ENCODE measurements at regions not wholly inside any gene's neighbourhood (a gene's known extent, or its start where the extent isn't known, plus 50 kb on each side); places are given as distances from the start of the nearest gene placed in this dataset.

DNA sequence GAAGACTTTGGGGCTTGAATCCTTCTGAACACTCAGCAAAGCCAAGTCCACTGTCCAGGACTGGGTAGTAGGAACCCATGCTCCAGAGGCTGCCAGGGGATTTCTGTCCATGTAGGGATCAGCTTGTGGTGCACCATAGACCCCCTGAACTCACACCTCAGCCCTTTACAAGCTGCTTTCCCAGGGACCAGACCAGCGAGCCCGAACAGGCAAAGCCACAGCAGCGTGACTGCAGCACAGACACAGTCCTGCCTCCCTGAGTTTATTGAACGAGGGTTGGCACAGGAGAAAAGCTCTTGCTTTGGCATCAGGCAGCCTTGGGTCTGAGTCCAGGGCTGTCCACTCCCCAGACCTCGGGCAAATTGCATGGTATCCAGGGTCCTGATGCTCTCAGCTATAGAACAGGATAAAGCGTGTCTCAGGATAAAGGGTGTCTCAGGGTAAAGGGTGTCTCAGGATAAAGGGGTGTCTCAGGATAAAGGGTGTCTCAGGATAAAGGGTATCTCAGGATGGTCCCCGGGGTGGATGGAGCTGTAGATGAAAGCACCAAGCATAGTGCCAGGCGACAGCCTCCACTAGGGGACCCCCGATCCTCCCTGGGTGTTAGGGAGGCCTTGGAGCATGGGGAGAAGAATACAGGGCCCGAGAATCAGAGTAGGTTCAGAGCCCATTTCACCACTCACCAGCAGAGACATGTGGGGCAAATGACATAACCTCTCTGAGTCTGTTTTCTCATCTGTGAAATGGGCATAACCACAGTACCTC is 648.8 kb downstream of the NPHP4 start:
- no peak overlapping the region for H3K27ac ChIP-seq (ENCODE audit: low read depth)
- WGBS = 77% methylated on average over 10 of the region's 10 CpGs
- no peak overlapping the region for H3K4me3 ChIP-seq (ENCODE audit: low read depth, low read length)
- no peak for DNase-seq (ENCODE audit: extremely low spot score)
- no peaks in the 10 kb centered on the region for H3K4me1 ChIP-seq (ENCODE audit: insufficient read depth)
- no peaks in the 10 kb centered on the region for H3K36me3 ChIP-seq (ENCODE audit: insufficient read depth)

DNA sequence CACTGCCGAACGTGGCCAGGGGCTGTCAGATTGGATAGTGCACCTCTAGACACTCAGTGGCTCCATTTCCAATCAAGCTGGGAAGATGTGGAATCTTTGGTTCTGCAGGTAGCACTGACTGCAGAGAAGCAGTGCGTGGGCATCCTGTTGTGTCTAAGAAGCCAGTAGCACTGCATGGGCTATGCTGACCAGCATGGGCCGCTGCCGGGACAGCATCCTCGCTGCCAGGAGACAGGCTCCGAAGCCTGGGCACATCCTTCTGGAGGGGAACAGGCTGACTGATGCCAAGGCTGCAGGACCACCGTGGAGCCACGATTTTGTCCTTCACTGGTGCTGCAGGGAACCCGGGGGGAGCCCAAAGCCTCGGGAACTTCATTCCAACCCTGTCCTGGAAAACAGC is 649.4 kb downstream of the NPHP4 start:
- 79% methylated on average over 11 of the region's 11 CpGs for WGBS
- H3K27ac ChIP-seq (ENCODE audit: low read depth) = no peak overlapping the region
- H3K36me3 ChIP-seq (ENCODE audit: insufficient read depth) = no peaks in the 10 kb centered on the region
- no peak overlapping the region for H3K4me3 ChIP-seq (ENCODE audit: low read depth, low read length)
- DNase-seq (ENCODE audit: extremely low spot score) = no peak
- no peaks in the 10 kb centered on the region for H3K4me1 ChIP-seq (ENCODE audit: insufficient read depth)

DNA sequence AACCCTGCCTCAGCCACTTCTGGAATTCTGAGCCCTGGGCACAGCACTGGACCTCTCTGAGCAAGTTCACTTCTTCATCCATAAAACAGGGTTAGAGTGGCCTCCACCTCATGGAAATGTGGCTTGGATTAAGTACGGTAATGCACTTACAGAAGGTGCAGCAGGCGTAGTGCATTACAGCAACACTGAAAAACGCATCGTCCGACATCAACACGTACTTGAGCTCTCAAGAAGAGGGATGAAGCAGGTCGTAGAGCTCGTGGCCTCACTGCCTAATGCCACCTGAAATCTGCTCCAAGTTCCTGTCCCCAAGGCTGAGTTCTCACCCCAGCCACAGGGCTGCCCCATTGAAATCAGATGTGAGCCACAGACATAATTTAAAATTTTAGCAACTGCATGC is 650.1 kb downstream of the NPHP4 start:
- H3K4me1 ChIP-seq (ENCODE audit: insufficient read depth) = no peaks in the 10 kb centered on the region
- H3K36me3 ChIP-seq (ENCODE audit: insufficient read depth) = no peaks in the 10 kb centered on the region
- H3K4me3 ChIP-seq (ENCODE audit: low read depth, low read length) = no peak overlapping the region
- WGBS = 75% methylated on average over 8 of the region's 8 CpGs
- no peak for DNase-seq (ENCODE audit: extremely low spot score)
- no peak overlapping the region for H3K27ac ChIP-seq (ENCODE audit: low read depth)

DNA sequence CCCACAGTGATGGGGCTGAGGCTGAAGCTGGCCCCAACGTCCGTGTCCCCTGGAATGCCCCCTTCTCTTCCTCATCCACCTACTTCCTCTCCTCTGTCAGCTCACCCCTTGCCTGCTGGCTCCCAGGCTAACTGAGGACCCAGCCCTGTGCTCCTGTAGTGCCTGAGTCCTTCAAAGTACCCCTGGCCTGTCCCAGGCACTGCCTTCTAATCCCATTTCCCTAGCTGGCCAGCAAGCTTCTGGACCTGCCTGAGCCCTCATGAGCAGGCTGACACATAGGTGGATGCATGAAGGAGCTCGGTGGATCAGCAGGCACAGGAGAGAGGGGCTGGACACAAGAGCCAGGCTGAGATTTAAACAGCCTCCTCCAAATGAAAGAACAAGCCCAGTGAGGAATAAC is 650.8 kb downstream of the NPHP4 start:
- no peak overlapping the region for H3K27ac ChIP-seq (ENCODE audit: low read depth)
- no peak for DNase-seq (ENCODE audit: extremely low spot score)
- H3K36me3 ChIP-seq (ENCODE audit: insufficient read depth) = no peaks in the 10 kb centered on the region
- H3K4me3 ChIP-seq (ENCODE audit: low read depth, low read length) = no peak overlapping the region
- no peaks in the 10 kb centered on the region for H3K4me1 ChIP-seq (ENCODE audit: insufficient read depth)
- WGBS = 57% methylated on average over 3 of the region's 3 CpGs

- no peak overlapping the region for H3K4me3 ChIP-seq (ENCODE audit: low read depth, low read length)
- DNase-seq (ENCODE audit: extremely low spot score) = no peak
- H3K4me1 ChIP-seq (ENCODE audit: insufficient read depth) = no peaks in the 10 kb centered on the region
- H3K36me3 ChIP-seq (ENCODE audit: insufficient read depth) = no peaks in the 10 kb centered on the region
- WGBS = 80% methylated on average over 8 of the region's 8 CpGs
- H3K27ac ChIP-seq (ENCODE audit: low read depth) = no peak overlapping the region
These were observed 651.6 kb downstream of the NPHP4 start for GRCh38 chr1:5340560-5341130.

GRCh38 chr1:5338466-5338865 is 653.8 kb downstream of the NPHP4 start:
- no peaks in the 10 kb centered on the region for H3K4me1 ChIP-seq (ENCODE audit: insufficient read depth)
- 83% methylated on average over 2 of the region's 2 CpGs for WGBS
- DNase-seq (ENCODE audit: extremely low spot score) = no peak
- H3K4me3 ChIP-seq (ENCODE audit: low read depth, low read length) = no peak overlapping the region
- H3K27ac ChIP-seq (ENCODE audit: low read depth) = no peak overlapping the region
- H3K36me3 ChIP-seq (ENCODE audit: insufficient read depth) = no peaks in the 10 kb centered on the region

DNA sequence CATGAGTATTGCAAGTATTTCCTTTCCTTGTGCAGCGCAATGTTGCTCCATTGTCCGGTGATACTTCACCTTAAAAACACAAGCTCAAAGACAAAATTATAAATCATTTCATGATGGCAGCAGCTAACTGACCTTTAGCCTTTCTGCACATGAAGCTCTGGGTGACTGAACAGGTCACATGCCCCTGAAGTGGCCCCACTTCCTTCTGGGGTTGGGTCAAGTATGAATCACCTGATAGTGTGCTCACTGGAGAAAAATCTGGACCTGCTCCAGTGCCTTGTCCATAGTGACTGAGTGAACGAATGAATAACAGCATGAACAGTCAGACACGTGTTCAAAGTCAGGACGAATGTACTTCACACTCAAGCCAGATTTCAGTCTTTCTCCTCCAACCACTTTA is 658.9 kb downstream of the NPHP4 start:
- H3K4me3 ChIP-seq (ENCODE audit: low read depth, low read length) = no peak overlapping the region
- H3K27ac ChIP-seq (ENCODE audit: low read depth) = no peak overlapping the region
- no peaks in the 10 kb centered on the region for H3K36me3 ChIP-seq (ENCODE audit: insufficient read depth)
- 88% methylated on average over 5 of the region's 5 CpGs for WGBS
- H3K4me1 ChIP-seq (ENCODE audit: insufficient read depth) = no peaks in the 10 kb centered on the region
- DNase-seq (ENCODE audit: extremely low spot score) = no peak

DNA sequence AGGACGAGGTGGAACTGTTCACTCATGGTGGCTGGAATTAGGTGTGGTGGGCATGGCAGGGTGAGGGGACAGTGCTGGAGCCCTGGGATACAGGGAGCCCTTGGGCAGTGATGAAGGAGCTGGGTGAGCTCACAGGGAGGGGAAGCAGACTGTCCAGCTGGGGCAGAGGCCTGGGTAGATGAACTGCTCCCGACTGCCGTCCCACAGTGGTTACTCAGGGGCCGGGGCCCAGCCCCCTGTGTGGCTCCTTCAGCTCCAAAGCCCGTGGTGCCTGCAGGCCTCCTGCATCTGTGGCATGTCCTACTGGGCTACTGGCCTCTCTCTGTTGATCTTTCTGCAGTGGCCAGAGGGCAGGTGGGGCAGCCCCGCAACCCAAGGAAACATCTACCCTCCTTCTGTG is 661.1 kb downstream of the NPHP4 start:
- no peak for DNase-seq (ENCODE audit: extremely low spot score)
- Histone ChIP-seq H3K36me3 (ENCODE audit: insufficient read depth) (no peaks in the 10 kb centered on the region), H3K4me3 (ENCODE audit: low read depth, low read length) (no peak overlapping the region), H3K27ac (ENCODE audit: low read depth) (no peak overlapping the region), H3K4me1 (ENCODE audit: insufficient read depth) (no peaks in the 10 kb centered on the region)
- 84% methylated on average over 6 of the region's 6 CpGs for WGBS

- no peak overlapping the region for H3K27ac ChIP-seq (ENCODE audit: low read depth)
- H3K4me1 ChIP-seq (ENCODE audit: insufficient read depth) = no peaks in the 10 kb centered on the region
- 66% methylated on average over 6 of the region's 6 CpGs for WGBS
- no peak for DNase-seq (ENCODE audit: extremely low spot score)
- no peaks in the 10 kb centered on the region for H3K36me3 ChIP-seq (ENCODE audit: insufficient read depth)
- H3K4me3 ChIP-seq (ENCODE audit: low read depth, low read length) = no peak overlapping the region
These were observed 663.0 kb downstream of the NPHP4 start for GRCh38 chr1:5329068-5329739.

- DNase-seq (ENCODE audit: extremely low spot score) = no peak
- Histone ChIP-seq H3K4me3 (ENCODE audit: low read depth, low read length) (no peak overlapping the region), H3K36me3 (ENCODE audit: insufficient read depth) (no peaks in the 10 kb centered on the region), H3K27ac (ENCODE audit: low read depth) (no peak overlapping the region), H3K4me1 (ENCODE audit: insufficient read depth) (no peaks in the 10 kb centered on the region)
- 58% methylated on average over 2 of the region's 2 CpGs for WGBS
These were observed 667.3 kb downstream of the NPHP4 start for GRCh38 chr1:5324883-5325282.

DNA sequence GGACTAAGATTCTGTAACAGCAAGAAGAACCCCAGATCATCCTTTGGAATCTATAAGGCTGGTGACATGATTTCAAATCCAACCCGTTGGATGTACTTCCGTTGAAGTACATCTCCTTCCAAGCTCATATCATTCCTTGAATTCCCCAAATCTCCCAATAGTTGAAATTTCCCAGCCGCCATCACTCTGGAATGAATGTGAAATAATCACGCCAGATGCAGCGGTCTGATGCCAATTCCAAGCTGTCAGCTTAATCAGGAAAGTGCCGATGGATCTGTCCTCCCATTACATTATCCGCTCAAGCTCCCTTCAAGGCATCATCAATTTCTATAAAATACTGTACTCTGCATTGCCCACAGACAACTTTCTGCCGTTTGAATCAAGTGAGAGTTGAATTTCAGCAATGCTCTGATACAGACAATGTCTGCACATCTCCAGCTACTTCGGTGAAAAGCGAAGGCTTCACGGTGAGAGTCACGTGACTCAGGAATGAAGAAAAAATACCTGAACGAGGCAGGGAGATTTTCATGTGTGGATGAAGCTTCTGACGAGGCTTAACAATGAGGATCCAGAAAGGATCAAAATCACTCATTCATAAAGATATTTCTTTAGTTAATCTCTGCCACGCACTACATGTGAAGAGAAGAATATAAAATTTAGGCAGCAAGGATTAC is 663.9 kb downstream of the AJAP1 start:
- Histone ChIP-seq H3K27ac (ENCODE audit: low read depth) (no peak overlapping the region), H3K4me3 (ENCODE audit: low read depth, low read length) (no peak overlapping the region), H3K36me3 (ENCODE audit: insufficient read depth) (no peaks in the 10 kb centered on the region), H3K4me1 (ENCODE audit: insufficient read depth) (no peaks in the 10 kb centered on the region)
- DNase-seq (ENCODE audit: extremely low spot score) = no peak
- WGBS = 69% methylated on average over 15 of the region's 15 CpGs

GRCh38 chr1:5317391-5317790 is 663.0 kb downstream of the AJAP1 start:
- no peak overlapping the region for H3K27ac ChIP-seq (ENCODE audit: low read depth)
- DNase-seq (ENCODE audit: extremely low spot score) = no peak
- 66% methylated on average over 4 of the region's 4 CpGs for WGBS
- H3K4me3 ChIP-seq (ENCODE audit: low read depth, low read length) = no peak overlapping the region
- no peaks in the 10 kb centered on the region for H3K4me1 ChIP-seq (ENCODE audit: insufficient read depth)
- no peaks in the 10 kb centered on the region for H3K36me3 ChIP-seq (ENCODE audit: insufficient read depth)

DNA sequence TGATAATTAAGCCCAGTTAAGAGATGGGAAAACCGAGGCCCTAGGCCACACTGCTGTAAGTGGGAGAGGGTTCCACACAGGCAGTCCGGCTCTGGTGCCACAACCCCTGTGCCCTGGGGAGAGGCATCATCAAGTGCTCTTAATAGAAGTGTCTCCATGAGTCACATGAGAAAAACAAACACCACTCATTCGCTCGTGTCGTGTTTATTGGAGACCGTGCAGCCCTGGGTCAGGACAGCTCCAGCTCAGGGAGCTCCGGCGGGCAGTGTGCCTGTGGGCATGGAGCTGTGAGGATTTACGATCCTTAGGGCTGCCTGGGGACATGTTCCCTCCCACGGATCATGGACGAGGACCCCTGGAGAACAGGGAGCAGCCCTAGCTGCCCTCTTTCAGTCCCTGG is 658.5 kb downstream of the AJAP1 start:
- no peak overlapping the region for H3K27ac ChIP-seq (ENCODE audit: low read depth)
- H3K4me1 ChIP-seq (ENCODE audit: insufficient read depth) = no peaks in the 10 kb centered on the region
- no peak for DNase-seq (ENCODE audit: extremely low spot score)
- no peak overlapping the region for H3K4me3 ChIP-seq (ENCODE audit: low read depth, low read length)
- 29% methylated on average over 11 of the region's 11 CpGs for WGBS
- H3K36me3 ChIP-seq (ENCODE audit: insufficient read depth) = no peaks in the 10 kb centered on the region

- Histone ChIP-seq H3K4me3 (ENCODE audit: low read depth, low read length) (no peak overlapping the region), H3K4me1 (ENCODE audit: insufficient read depth) (no peaks in the 10 kb centered on the region), H3K36me3 (ENCODE audit: insufficient read depth) (no peaks in the 10 kb centered on the region), H3K27ac (ENCODE audit: low read depth) (no peak overlapping the region)
- no peak for DNase-seq (ENCODE audit: extremely low spot score)
- WGBS = 76% methylated on average over 7 of the region's 7 CpGs
These were observed 657.9 kb downstream of the AJAP1 start for GRCh38 chr1:5312293-5312674.

Measured in urinary bladder (tissue), 3 donors.